ENCODE measurements at regions not wholly inside any gene's neighbourhood (a gene's known extent, or its start where the extent isn't known, plus 50 kb on each side); places are given as distances from the start of the nearest gene placed in this dataset.
"Not testable (repeated sequence)": the region's sequence is repeated elsewhere in the genome, so short reads cannot be mapped to it uniquely, and the experiment has no call there.

- DNase-seq, result no peak
Measured at GRCh38 chr2:49664827-49665226, 510.5 kb upstream of the FSHR start.

DNA sequence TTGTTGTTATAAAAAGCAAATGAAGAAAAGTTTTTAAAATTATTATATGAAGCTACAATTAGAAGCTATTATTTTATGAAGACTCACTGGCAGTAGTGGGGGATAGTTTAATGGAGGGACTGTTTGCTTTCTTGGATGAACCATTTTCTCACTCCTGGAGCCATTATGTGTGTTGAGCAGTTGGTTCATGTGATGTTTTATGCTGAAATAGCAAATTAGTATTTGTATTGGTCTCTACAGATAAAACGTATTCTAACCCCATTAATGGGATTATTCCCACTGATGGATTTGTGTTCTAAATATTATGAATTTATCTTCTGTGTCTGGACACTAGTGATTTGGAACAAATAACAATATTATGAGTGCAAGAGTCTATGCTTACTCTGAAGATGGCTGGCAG lies 507.5 kb upstream of the FSHR start:
- DNase-seq, result no peak

GRCh38 chr2:49656853-49657252 lies 502.5 kb upstream of the FSHR start:
- no peak for DNase-seq

DNA sequence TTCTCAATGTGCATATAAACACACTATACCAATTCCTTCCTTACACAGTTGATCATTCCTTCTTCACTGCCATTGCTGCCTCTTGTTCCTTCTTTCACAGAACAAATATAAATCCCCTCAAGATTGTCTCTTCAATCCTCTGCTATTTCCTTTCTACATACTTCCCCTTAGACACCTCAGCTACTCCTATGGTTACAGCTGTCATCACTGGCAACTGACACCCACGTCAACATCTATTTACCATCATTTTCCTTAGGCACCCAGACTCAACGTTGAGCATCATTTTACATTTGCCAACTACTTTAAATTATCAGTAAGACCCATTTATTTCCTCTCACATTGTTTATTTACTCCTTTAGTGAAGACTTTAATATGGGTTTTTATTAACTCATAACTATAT lies 488.8 kb upstream of the FSHR start:
- no peak for DNase-seq

GRCh38 chr2:49640630-49641029 lies 486.3 kb upstream of the FSHR start:
- no peak for DNase-seq

DNA sequence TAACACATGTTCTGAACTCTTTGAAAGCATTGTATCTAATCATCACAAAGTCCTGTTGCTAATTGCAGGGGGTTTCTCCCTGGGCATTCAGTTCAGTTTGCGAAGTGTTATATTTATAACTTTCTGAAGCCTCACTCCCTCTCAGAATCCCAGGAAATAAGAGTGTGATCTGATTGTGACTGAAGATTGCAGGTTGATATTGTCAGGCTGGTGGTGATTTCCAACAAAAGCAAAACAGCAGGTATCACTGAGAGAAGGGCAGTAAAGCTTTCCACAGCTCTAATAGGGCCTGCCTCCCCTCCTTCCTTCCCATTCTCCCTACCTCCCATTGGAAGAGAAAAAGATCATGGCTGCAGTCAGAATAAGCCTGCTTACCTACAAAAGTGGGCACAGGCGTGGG lies 466.7 kb upstream of the FSHR start:
- DNase-seq, result no peak

DNA sequence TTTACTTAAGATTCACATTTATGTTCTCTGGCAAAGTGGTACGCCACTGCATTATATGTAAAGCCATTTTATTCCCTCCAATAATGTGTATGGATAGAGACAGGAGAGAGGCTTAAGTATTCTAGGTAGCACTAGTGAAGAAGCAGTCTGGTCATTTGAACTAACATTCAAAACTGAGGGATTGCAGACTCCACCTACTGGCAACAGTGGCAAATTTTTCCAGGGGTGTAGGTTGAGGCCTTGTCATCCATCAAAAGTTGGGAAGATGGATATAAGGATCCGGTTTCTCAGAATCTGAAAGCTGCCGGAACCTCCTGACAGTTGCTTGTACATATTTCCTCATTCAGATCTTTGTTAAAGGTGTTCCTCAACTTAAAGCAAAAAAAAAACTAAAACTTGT lies 465.5 kb upstream of the FSHR start:
- DNase-seq, result no peak

- DNase-seq, result no peak
Measured at GRCh38 chr2:49618491-49618890, 464.2 kb upstream of the FSHR start.

DNA sequence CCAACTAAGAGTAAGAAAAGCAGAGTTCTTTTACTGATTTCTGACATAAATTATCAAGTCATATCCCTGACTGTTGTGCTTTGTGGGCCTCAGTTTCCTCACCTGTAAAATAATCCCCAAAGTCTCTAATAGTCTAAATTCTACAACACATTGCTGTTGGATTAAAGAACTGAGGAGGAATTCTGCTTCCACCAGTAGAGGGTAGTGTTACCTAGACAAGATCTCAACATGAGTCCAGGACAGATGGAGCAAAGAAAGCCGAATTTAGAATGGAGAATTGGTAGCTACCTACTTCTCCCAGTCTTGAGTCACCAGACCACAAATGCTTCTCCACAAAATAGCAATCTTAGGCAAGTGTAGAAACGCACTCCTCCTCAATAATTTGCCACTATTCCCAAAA lies 462.5 kb upstream of the FSHR start:
- peak; percentile 42 for DNase-seq

- not testable (repeated sequence) for DNase-seq
Measured at GRCh38 chr2:49611796-49612195, 457.5 kb upstream of the FSHR start.

DNA sequence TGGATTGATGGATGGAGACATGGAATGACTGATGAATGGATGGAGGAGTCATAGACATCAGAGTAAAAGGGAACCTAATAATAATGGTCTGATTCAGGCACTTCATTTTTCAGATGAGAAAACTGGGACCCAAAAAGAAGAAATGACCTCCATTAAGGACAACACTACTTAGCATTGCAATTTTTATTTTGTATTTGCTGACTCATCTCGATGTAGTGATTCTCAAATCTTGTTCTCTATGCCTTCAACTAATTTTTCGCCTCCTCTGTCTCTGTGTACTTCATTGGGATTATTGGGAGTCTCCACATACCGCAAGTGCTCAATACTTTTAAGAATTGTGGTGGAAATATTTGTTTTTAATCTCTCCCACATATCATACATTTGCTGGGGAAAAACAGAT lies 446.2 kb upstream of the FSHR start:
- no peak for DNase-seq

GRCh38 chr2:49598231-49598630 lies 443.9 kb upstream of the FSHR start:
- no peak for DNase-seq

GRCh38 chr2:49585921-49586320 lies 431.6 kb upstream of the FSHR start:
- DNase-seq, result no peak

GRCh38 chr2:49582946-49583345 lies 428.6 kb upstream of the FSHR start:
- DNase-seq, result no peak

GRCh38 chr2:49577041-49577440 lies 422.7 kb upstream of the FSHR start:
- no peak for DNase-seq

GRCh38 chr2:49569176-49569575 lies 414.9 kb upstream of the FSHR start:
- no peak for DNase-seq

DNA sequence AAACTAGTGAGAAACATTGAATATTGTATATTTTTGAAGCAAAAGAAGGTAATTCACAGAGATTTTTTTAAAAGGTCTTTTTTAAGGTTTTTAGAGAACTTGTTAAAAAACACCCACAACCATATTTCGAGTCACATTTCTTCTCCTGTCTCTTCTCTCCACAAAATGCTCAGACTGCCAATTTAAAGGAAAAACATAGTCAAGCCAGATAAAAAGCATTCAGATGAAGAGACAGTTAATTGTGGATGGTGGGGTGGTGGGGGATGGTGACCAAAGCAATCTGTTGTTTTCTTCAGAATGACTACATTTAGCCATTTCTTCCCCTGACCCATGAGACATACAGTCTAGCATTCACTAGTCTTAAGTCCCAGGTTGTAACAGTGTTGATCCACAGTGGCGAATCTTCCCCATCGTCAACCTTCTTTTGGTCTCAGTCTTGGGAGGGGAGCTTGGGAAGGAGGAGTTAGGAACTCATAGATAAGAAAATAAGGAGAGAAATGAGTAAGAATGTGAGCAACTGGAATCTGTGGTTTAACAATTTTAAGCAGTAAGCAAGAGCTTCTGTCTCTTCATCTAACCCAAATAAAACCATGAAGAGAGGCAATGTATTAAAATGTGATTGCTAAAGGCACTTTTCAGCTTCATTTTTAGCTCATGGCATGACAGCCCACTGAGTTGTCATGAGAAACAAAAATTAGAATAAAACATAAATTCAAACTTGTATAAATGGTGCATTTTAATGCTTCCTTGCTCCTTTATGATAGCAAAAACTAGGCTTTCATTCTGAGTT lies 413.7 kb upstream of the FSHR start:
- DNase-seq, result no peak

DNA sequence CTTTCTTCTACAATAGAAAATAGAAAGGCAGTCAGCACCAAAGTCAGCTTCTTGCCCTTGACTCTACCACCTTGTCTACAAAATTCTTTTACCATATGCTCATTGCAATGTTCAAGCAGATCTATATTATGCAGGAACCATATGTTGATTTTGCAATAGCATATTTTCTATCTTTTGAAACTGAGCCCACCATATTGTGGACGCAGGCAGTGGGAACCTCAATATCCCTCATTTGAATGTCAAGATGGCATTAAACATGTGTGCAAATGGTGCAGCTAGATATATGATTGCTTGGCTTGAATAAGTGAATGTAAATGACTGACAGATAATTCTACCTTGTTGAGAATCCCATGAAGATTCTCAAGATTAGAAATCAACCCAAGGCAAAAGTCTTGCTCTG lies 412.7 kb upstream of the FSHR start:
- no peak for DNase-seq

DNA sequence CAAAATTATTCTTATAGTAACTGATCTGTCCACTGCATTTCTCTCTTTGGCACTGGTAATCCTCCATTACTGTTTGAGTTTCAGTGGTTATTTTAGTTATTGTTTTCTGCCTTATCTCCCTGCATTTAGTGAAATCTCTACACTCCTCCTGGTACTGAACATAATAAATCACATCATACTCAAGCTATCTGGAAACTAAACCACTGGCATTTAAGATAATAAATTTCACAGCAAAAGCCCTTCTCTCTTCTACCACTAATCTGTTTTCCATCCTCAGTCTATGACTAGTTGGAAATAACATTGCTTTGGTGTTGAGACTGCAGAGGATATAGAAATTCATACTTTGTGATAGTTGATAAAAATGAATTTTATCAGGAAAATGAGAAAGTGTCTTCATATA lies 399.3 kb upstream of the FSHR start:
- no peak for DNase-seq

DNA sequence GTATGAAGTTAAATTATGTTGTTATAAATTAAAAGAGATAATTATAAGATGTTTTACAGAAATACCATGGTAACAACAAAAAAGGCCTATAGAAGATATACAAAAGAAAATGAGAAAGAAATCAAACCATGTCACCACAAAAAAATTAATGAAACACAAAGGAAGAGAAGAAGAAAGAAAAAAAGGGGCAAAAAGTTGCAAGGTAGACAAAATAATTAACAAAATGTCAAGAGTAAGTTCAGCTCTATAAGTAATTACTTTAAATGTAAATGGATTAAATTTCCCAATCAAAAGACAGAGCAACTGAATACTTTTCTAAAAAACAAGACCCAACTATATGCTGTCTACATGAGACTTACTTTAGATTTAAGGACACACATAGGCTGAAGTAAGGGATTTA lies 378.4 kb upstream of the FSHR start:
- DNase-seq, result no peak

DNA sequence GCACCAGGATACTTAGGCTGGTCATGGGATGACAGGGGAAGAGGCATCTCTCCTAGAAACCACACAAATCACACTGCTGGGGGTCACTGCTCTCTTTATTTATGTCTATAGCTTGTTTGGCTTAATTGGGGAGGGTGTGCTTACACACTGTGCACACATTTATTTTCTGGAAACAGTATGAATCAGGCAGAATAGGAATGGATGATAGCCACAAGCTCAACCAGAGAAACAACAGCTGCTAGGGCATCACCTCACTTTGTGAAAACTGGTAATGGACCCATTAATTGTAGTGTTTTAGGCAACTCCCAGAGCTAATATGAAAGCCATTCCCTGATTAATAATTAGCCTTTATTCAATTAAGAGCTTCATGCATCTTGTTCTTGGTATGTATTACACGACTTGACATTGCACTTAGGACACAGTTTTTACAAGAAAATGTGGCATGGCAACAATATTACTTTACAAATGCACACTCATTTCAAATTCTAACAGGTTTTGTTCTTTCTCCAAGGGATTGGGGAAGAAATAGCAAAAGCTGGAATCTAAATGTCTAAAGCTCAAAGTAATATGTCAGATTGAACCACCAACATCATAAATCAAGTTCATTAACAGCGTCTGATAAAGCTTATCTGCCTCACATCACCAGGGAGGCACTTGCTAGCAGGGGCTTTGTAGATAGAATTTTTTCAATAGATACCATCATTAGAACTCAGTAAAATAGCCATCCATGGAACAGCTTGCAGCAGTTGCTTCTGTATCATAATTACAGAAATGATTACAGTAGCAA lies 361.9 kb upstream of the FSHR start:
- DNase-seq, result no peak

DNA sequence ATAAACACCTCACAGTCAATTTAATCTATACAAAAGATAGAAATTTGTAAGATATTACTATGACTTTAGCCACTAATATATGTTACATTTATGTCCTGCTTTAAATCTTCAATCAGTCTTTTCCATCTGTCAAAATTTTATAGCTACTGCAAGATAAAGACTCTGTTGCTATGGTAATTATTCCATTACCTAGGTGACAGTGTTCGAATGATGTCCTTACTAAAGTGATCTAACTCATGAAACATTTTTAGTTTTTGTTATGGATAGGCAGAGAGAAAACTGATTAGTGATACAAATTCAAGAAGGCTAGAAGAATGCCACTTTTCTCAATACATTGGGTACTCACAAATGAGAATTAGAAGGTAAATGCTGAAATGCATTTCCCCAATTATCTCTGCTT lies 359.9 kb upstream of the FSHR start:
- DNase-seq, result no peak

DNA sequence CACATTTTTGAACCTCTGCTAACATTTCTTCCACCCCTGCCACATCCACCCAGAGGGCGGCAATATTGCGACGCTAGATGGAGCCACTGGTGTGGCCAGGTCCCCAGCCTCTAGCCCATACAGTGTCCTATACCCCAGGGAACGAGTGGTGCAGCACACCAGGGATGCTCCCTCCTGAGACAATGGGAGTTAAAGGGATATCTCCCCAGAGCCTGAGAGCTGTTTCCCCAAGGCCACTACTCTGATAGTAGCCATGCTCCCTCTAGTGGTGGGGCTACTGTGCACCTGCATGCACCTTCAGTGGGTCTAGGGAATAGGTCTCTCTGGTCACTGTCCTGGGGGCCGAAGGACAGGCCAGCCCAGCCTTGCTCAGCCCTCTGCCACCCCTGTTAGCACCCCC lies 336.4 kb upstream of the FSHR start:
- DNase-seq, result no peak

GRCh38 chr2:49487139-49487538 lies 332.8 kb upstream of the FSHR start:
- DNase-seq, result no peak

GRCh38 chr2:49480520-49480919 lies 326.2 kb upstream of the FSHR start:
- DNase-seq, result no peak

All from DMS 273 treated with DMSO at 0.1 percent for 48 hours (cell line).